HEK293 (cell line): ENCODE measurements at regions not wholly inside any gene's neighbourhood (a gene's known extent, or its start where the extent isn't known, plus 50 kb on each side); places are given as distances from the start of the nearest gene placed in this dataset.
"Not testable (repeated sequence)": the region's sequence is repeated elsewhere in the genome, so short reads cannot be mapped to it uniquely, and the experiment has no call there.

Experiments
- CTCF ChIP-seq: fragments of 450-650 bp; formaldehyde crosslinking; IDR thresholded peaks from 2 replicates; pipeline ENCODE4 v1.5.1; 2016; ENCODE audit warnings: missing biosample characterization, missing genetic modification characterization
- TCF7L2 ChIP-seq: IDR thresholded peaks from 2 replicates; pipeline ENCODE4 v1.6.1; 2011; ENCODE audit warnings: low read depth, mild to moderate bottlenecking, inconsistent platforms, low read length, moderate library complexity, borderline replicate concordance
- ZBTB1 ChIP-seq: fragments of 450-650 bp; formaldehyde crosslinking; IDR thresholded peaks from 2 replicates; pipeline ENCODE4 v1.5.1; 2016; ENCODE audit warnings: missing biosample characterization, missing genetic modification characterization
- ZFP37 ChIP-seq: fragments of 450-650 bp; formaldehyde crosslinking; IDR thresholded peaks from 2 replicates; pipeline ENCODE4 v1.5.1; 2016; ENCODE audit warnings: missing biosample characterization, missing genetic modification characterization
- ZNF155 ChIP-seq: fragments of 450-650 bp; formaldehyde crosslinking; IDR thresholded peaks from 2 replicates; pipeline ENCODE4 v1.5.1; 2016; ENCODE audit warnings: missing biosample characterization, missing genetic modification characterization

DNA sequence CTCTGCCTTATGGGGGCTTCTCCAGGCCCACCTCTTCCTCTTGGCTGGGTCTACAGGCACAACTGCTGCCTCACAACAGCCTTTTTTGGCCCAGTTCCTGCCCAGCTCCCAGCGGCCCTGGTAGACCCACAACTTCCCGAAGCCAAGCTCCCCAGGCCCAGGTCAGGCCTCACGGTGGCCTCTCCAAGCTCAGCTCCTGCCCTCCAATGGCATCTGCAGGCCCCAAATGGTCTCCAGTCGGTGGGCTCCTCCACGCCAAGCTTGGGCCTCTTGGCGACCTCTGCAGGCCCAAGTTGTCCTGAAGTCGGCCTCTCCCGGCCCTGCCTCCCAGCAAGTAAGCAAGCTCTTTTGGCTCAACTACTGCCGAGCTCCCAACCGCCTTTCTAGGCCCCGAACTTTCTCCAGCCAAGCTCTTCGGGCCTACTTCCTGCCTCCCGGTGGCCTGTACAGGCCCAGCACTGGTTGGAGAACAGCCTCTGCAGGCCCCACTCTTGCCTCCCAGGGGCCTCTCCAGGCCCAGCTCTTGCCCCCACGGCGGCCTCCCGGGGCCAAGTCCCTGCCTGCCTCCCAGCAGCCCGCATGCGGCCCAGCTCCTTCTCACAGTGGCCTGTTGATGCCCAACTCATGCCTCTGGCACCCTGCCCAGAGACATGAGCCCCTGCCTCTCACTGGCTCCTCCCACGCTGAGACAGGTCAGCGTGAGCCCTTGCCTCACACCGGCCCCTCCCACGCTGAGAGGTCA is 354.6 kb downstream of the ZNF37A start:
- not testable (repeated sequence) for TF ChIP-seq CTCF (tag by site-specific recombination); ZBTB1 (tag by site-specific recombination); ZNF155; ZFP37 (tag by site-specific recombination); TCF7L2
